Stimulated activated CD8-positive, alpha-beta memory T cell treated with anti-CD3 and anti-CD28 coated beads, Interleukin-7, amount 100 ng/mL, for 48 hours (primary cell): ENCODE measurements at regions not wholly inside any gene's neighbourhood (a gene's known extent, or its start where the extent isn't known, plus 50 kb on each side); places are given as distances from the start of the nearest gene placed in this dataset.
"Not testable (repeated sequence)": the region's sequence is repeated elsewhere in the genome, so short reads cannot be mapped to it uniquely, and the experiment has no call there.

ENCODE experiments used
- DNase-seq, 2 donors: peaks; one replicate each; pipeline ENCODE4 v3.0.0-alpha.2; 2020; ENCODE audit warnings: low read depth in 1 of 2; ENCODE audit errors: extremely low read depth in 1 of 2

GRCh38 chr9:32884482-32884881, 101.1 kb downstream of the TMEM215 start:
- no peak for DNase-seq

- DNase-seq: no peak
Observed at GRCh38 chr9:32886021-32886420, 102.7 kb downstream of the TMEM215 start.

GRCh38 chr9:32894485-32894884, 106.9 kb downstream of the APTX start:
- DNase-seq: not testable (repeated sequence)

GRCh38 chr9:32899181-32899580, 102.2 kb downstream of the APTX start:
- no peak for DNase-seq

GRCh38 chr9:32899761-32900160, 101.7 kb downstream of the APTX start:
- DNase-seq: no peak

GRCh38 chr9:32906213-32906612, 95.2 kb downstream of the APTX start:
- DNase-seq: no peak

- DNase-seq: no peak
Observed at GRCh38 chr9:32915802-32916201, 85.6 kb downstream of the APTX start.

GRCh38 chr9:32918628-32919027, 82.8 kb downstream of the APTX start:
- no peak for DNase-seq
